GM18870 (cell line): ENCODE measurements at regions not wholly inside any gene's neighbourhood (a gene's known extent, or its start where the extent isn't known, plus 50 kb on each side); places are given as distances from the start of the nearest gene placed in this dataset.

Experiments
- ATAC-seq: cut with Tn5 transposase; IDR thresholded peaks from one replicate; pipeline ENCODE4 v1.9.1; 2021; ENCODE audit warnings: moderate library complexity; ENCODE audit not compliant: unreplicated experiment

- no peak for ATAC-seq
These were observed 79.1 kb upstream of the GPR12 start for GRCh38 chr13:26839682-26840081.

DNA sequence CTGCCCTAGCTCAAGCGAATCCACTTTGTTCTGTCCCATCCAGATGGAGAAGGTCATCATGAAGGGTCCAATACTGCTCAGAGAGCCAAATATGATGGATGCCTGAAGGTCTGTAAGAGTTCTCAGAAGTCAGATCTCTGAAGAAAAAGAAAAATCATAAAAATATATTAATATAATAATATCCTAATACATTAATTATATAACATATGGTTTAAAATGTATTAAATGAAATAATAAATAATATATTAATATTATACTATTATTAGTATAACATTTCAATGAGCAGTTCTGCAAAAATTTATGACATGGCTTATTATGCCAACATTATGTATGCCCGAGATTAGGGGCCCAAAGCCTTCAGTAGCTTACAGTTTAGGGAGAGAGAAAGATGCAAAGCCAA lies 78.2 kb upstream of the GPR12 start:
- no peak for ATAC-seq

DNA sequence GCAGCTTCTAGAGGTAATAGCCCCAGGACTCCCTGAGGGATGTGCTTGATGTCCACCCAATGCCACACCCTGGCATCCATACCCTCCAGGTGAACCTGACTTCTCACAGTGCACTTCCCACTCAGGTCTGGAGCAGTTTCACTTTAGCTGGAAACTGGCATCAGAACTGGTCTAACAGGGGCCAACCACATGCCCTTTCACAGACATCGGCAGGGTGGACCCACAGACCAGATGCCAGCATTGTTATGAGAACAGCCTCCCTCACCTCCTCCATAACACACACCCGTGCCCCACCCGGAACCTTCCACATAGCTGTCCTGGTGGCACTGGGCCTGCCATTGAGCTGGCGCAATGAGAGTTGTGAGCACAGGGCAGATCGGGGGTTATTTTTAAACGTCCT lies 77.4 kb upstream of the GPR12 start:
- no peak for ATAC-seq

GRCh38 chr13:26837102-26837501 lies 76.5 kb upstream of the GPR12 start:
- ATAC-seq, result no peak

DNA sequence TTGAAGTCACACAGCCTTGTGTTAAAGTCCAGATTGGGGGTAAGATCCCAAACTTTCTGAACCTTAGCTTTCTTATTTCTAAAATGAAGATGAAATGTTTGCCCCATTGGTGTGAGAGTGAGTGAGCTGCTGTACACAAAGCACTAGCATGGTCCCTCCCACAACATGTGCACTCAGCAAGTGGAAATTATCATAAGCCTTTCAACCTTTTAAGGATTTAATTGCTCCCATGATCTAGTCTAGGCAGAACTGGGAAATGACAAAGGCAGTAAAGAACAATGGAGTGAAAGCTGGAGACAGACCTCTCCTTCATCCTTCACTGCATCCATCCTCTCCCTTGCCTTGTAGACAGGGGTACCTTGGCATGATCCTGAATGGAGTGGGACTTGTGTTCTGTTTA lies 76.0 kb upstream of the GPR12 start:
- no peak for ATAC-seq

- no peak for ATAC-seq
These were observed 74.1 kb upstream of the GPR12 start for GRCh38 chr13:26834646-26835045.

DNA sequence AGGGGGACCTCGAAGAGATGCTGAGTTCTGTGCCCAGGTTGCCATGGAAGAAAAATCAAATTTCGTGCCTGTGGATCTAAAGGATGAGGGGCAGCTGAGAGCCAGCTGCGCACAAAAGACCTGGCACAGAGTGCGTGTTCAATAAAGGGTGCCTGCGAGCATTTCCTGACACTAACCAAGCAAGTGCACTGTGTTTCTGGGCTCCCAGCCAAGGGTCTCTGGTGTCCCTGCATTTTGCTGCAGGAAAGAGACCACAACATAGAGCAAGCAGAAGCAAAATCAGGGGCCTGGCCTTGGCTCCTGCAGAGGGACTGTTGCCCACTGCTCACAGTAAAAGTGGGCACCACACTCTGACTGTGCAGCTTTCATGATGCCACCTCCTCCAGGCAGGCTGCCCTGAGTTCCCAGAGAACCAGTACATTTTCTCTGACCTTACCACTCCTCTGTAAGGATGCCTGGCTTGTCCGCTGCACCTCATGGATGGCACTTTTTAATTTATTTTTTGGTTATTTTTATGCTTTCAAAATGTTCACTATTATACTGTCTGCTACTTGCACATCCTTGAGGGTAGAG lies 70.8 kb upstream of the GPR12 start:
- no peak for ATAC-seq

DNA sequence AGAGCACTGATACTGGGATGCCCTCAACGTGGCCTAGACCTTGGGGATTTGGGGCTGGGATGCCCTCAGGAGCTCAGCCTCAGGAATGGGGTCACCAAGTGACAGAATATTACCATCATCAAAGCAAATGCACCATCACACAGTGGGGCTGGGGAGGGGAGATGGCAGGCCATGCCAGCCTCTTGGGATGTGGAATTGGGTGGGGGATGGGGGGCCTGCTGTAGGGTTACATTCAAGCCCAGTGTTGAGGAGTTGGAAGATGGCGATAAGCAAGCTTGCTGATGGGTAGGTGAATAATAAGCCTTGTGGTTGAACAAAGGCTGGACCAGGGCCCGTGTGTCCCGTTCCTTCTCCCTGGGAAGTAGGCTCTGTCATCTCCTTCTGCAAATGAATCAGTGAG lies 69.1 kb upstream of the GPR12 start:
- ATAC-seq, result no peak

DNA sequence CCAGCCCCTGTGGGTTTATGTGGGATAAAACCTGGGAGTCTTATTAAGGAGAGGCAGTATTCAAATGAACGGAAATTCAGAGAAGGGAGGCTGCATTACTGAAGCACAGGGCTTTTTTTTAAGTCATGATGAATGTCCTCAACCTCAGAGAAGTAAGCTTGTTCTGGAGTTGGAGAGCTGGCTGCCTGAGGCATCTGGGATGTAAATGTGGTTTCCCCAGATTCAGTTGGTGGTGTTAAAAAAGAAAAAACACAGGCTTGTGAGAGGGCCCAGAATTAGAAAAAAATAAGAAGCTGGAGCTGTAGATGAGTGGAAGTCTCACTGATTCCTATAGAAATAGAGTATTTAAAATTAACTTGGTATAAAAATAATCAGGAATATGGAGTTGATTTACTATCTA lies 64.0 kb upstream of the GPR12 start:
- ATAC-seq, result no peak

- no peak for ATAC-seq
These were observed 61.6 kb upstream of the GPR12 start for GRCh38 chr13:26822146-26822545.

DNA sequence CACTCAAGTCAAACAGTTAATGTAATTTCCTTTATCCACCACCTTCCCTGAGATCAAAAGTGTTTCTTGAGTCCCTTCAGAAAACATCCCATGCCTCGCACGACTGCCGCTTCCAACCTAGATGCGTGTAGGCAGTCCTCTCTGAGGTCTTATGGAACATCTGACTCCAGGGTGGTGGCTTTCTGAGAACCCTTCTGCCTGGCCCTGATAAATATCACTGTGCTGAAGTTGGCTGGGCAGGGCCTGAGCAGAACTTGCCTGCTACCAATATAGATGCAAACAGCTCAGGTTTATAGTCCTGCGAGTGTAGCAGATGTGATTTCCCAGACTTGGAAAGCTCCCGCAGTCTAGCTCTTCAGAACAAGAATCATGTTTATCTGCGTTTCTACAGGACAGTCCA lies 61.1 kb upstream of the GPR12 start:
- ATAC-seq, result no peak

DNA sequence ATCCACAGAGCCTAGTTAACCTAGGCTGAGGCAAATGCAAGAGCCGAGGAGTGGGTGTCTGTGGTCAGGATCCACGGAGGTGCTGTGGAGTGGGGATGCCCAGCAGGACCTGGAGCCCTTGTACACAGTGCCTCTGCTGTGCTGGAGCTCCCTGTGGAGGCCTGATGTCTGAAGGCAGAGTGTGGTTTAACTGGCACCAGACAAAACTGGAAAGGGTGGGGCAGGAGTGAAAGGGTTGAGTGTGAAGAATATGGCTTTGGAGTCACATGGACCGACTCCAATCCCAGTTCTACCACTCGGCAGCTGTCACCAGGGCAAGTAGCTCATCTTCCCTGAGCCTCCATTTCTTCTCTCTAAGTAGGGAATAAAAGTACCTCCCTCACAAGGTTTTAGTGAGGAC lies 60.3 kb upstream of the GPR12 start:
- no peak for ATAC-seq

DNA sequence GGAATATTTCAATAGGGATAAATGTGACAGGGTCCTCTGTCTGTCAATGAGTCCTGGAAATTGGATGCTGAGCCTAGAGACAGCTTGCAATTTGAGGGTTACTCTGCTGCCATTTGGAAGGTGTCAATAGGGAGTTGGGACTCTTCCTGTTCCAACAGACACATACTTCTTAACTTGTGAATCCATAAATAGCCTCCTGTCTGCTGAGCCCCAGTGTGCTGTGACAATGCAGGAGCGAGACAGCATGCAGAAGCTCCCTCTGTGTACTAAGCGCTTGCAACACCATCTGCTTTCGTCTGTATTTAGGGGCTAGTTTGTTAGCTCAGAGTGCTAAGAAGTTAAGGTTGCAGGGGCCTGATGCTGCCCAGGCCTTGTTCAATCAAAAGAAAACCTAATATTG lies 58.5 kb upstream of the GPR12 start:
- no peak for ATAC-seq

- no peak for ATAC-seq
These were observed 56.3 kb upstream of the GPR12 start for GRCh38 chr13:26816881-26817280.

DNA sequence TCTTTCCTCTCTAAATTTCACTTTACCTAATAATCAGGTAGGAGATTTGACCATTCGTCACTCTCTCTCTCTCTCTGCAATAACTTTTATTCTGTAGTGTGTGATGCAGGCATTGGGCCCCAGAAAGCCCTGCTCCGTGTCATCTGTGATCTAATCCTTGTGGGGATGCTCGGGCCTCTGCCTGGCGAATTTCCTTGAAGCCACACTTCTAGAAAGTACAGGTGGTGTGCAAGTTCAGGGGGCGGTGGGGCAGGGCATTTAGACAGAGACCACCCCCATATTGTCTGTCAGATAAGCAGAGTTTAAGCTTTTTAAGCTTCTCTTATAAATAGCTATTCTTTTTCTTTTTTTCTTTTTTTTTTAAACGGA lies 53.4 kb upstream of the GPR12 start:
- no peak for ATAC-seq

DNA sequence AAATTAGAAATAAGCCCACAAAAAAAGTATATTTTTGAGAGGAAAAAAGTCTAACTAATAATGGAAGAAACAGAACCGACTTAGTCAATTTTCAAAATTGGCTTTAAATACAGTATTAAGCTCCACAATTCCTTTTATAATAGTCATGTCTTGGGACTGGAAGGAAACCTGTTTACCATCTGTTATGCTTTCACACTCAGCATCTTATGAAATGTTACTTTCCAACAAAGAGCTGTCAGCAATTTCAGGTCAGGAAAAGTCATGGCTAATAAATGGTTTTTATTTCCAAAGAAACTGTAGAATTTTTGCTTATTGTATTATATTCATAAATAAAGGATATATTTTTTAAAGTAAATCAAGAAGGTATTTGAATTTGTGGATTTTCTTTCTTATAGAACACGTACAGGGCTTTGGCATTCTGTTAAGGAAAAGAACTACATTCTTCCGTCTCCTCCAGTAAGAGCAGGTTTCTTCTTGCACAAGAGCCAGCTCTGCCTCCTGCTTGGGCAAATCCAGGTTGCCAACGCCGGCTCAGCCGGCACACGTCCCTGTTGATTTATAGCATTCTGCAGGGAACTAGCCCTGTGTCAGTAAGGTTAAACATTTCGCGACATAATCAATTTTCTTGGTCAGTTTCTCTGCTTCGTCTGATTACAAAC lies 52.9 kb upstream of the GPR12 start:
- no peak for ATAC-seq

GRCh38 chr13:26811581-26811980 lies 51.0 kb upstream of the GPR12 start:
- ATAC-seq, result no peak
